SU-DHL-6 (cell line): ENCODE measurements at regions not wholly inside any gene's neighbourhood (a gene's known extent, or its start where the extent isn't known, plus 50 kb on each side); places are given as distances from the start of the nearest gene placed in this dataset.

Experiments used
- H2AFZ ChIP-seq: fragments of 200-600 bp; sonication (generic); 2 replicates; pipeline ENCODE4 v1.6.1; 2014; ENCODE audit warnings: low read depth, mild to moderate bottlenecking, moderate library complexity, mixed read lengths, antibody characterized with exemption, low read length; ENCODE audit not compliant: severe bottlenecking
- H3F3A ChIP-seq: fragments of 200-600 bp; shearing (Covaris generic); 2 replicates; pipeline ENCODE4 v1.6.0; 2016; ENCODE audit warnings: antibody characterized with exemption, mild to moderate bottlenecking; ENCODE audit not compliant: insufficient read depth
- H3K27ac ChIP-seq: fragments of 200-600 bp; sonication (generic); 2 replicates; pipeline ENCODE4 v1.5.1; 2016; ENCODE audit warnings: low read depth, mild to moderate bottlenecking, low read length, moderate library complexity, mixed read lengths
- H3K27me3 ChIP-seq: fragments of 200-600 bp; sonication (generic), shearing (Covaris generic); 2 replicates; pipeline ENCODE4 v1.6.0; 2014; ENCODE audit warnings: mild to moderate bottlenecking, low read length
- H3K36me3 ChIP-seq: fragments of 200-600 bp; sonication (generic); 2 replicates; pipeline ENCODE4 v1.6.1; 2014; ENCODE audit warnings: mild to moderate bottlenecking, low read length, mixed read lengths
- H3K4me2 ChIP-seq: fragments of 300-600, 200-600 bp; shearing (Covaris generic), sonication (generic); 2 replicates; pipeline ENCODE4 v1.6.0; 2014; ENCODE audit warnings: low read length, low read depth, mild to moderate bottlenecking; ENCODE audit not compliant: poor library complexity, severe bottlenecking
- H3K4me3 ChIP-seq: fragments of 200-600 bp; sonication (generic); 2 replicates; pipeline ENCODE4 v1.5.1; 2014; ENCODE audit warnings: antibody characterized with exemption, low read length, mild to moderate bottlenecking, mixed read lengths; ENCODE audit not compliant: insufficient read depth, poor library complexity, severe bottlenecking
- H3K79me2 ChIP-seq: fragments of 200-600 bp; sonication (generic); 2 replicates; pipeline ENCODE4 v1.6.1; 2014; ENCODE audit warnings: mild to moderate bottlenecking, low read length, moderate library complexity; ENCODE audit not compliant: insufficient read depth
- H3K9ac ChIP-seq: fragments of 200-600 bp; sonication (generic); 2 replicates; pipeline ENCODE4 v1.7.0; 2014; ENCODE audit warnings: mild to moderate bottlenecking, low read length
- H3K9me2 ChIP-seq: fragments of 200-600 bp; sonication (generic); replicated peaks from 2 replicates; pipeline ENCODE4 v1.6.1; 2014; ENCODE audit warnings: low read length; ENCODE audit not compliant: insufficient read depth
- H3K9me3 ChIP-seq: fragments of 200-600 bp; sonication (generic); 2 replicates; pipeline ENCODE4 v1.6.1; 2014; ENCODE audit warnings: low read length, mixed read lengths; ENCODE audit not compliant: insufficient read depth
- H4K20me1 ChIP-seq: fragments of 200-600 bp; sonication (generic); 2 replicates; pipeline ENCODE4 v1.6.1; 2014; ENCODE audit warnings: low read depth, mild to moderate bottlenecking, antibody characterized with exemption, low read length, moderate library complexity, mixed read lengths
- EZH2phosphoT487 ChIP-seq: fragments of 200-600 bp; sonication (generic), shearing (Covaris generic); conservative IDR thresholded peaks from 2 replicates; pipeline ENCODE4 v1.6.1; 2018; ENCODE audit warnings: mild to moderate bottlenecking, antibody characterized with exemption, low read length, moderate library complexity, mixed read lengths
- TF ChIP-seq, protein P1 (sequence below): fragments of 200-600 bp; sonication (generic); IDR thresholded peaks from one replicate; pipeline ENCODE4 v1.5.1; 2017; ENCODE audit warnings: antibody characterized with exemption, mild to moderate bottlenecking, low read length, moderate library complexity; ENCODE audit not compliant: insufficient read depth, poor library complexity, severe bottlenecking

DNA sequence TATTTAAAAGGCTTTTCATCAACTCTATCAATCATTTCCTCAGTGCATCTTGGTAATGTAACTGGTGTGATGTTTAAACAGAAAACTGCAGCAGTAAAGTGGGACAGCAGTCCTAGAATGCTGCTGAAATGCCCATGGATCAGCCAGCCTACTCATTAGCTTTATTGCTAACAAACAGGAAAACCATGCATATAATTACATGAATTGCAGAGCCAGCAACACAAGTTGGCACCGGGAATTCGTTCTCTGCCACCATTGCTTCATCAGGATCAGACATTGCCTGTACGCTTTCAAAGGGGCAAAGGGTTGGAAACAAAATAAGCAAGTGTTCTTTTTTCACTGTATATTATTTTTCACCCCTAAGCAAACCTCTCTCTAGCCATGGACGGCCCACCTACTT, 276.2 kb upstream of the LRRC7 start:
- Histone ChIP-seq H3K79me2 (no peaks in the 10 kb centered on the region), H3K27ac (no peak overlapping the region), H3K9me3 (no peaks in the 10 kb centered on the region), H3K9ac (no peak overlapping the region), H2AFZ (no peak overlapping the region), H3K36me3 (no peaks in the 10 kb centered on the region), H3K27me3 (no peaks in the 10 kb centered on the region), H4K20me1 (no peaks in the 10 kb centered on the region), H3K4me3 (no peak overlapping the region), H3F3A (no peaks in the 10 kb centered on the region), H3K9me2 (no peaks in the 10 kb centered on the region), H3K4me2 (no peak overlapping the region)
- TF ChIP-seq, protein P1, sequence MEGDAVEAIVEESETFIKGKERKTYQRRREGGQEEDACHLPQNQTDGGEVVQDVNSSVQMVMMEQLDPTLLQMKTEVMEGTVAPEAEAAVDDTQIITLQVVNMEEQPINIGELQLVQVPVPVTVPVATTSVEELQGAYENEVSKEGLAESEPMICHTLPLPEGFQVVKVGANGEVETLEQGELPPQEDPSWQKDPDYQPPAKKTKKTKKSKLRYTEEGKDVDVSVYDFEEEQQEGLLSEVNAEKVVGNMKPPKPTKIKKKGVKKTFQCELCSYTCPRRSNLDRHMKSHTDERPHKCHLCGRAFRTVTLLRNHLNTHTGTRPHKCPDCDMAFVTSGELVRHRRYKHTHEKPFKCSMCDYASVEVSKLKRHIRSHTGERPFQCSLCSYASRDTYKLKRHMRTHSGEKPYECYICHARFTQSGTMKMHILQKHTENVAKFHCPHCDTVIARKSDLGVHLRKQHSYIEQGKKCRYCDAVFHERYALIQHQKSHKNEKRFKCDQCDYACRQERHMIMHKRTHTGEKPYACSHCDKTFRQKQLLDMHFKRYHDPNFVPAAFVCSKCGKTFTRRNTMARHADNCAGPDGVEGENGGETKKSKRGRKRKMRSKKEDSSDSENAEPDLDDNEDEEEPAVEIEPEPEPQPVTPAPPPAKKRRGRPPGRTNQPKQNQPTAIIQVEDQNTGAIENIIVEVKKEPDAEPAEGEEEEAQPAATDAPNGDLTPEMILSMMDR, result no peak
- TF ChIP-seq EZH2phosphoT487, result no peak

DNA sequence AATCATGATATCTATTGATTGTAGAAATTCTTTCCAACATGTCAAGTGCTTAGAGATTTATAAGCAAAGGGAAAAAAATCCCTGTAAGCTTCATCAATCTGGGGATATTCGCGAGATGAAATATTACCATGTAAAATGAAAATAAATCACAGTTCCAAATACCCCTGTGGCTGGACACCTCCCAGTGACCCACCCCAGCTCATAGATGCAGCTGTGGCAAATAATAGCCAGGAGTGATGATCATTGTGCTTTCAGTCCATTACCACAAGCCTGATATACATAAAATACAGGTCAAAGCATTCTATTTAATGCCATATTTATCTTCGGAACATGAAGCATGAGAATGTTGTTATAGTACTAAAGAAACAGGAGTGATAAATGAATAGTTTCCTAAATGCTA, 274.9 kb upstream of the LRRC7 start:
- Histone ChIP-seq H3K9me3 (no peaks in the 10 kb centered on the region), H3K4me3 (no peak overlapping the region), H3K27me3 (no peaks in the 10 kb centered on the region), H4K20me1 (no peaks in the 10 kb centered on the region), H2AFZ (no peak overlapping the region), H3K9ac (no peak overlapping the region), H3F3A (no peaks in the 10 kb centered on the region), H3K36me3 (no peaks in the 10 kb centered on the region), H3K27ac (no peak overlapping the region), H3K79me2 (no peaks in the 10 kb centered on the region), H3K4me2 (no peak overlapping the region), H3K9me2 (no peaks in the 10 kb centered on the region)
- TF ChIP-seq, protein P1, result no peak
- no peak for TF ChIP-seq EZH2phosphoT487

DNA sequence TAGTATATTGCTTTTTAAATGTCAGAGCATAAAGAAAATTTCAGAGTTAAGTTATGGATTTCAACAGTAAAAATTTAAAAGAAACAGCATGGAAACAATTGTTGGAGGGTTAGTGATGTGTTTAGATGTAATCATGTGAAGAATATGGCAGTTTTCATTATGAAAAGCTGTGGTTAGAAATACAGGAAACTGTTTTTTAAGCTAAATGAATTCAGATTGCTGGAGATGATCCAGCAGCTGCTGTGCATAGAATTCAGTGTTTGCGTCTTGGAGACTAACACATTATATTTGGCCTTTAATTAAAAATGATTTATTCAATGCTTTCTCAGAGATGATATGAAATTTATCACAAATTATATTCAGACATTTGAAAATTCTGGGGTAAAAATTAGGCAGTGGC, 273.6 kb upstream of the LRRC7 start:
- Histone ChIP-seq H3K9ac (no peak overlapping the region), H2AFZ (no peak overlapping the region), H3F3A (no peaks in the 10 kb centered on the region), H3K27me3 (no peaks in the 10 kb centered on the region), H3K9me3 (no peaks in the 10 kb centered on the region), H3K27ac (no peak overlapping the region), H3K36me3 (no peaks in the 10 kb centered on the region), H3K79me2 (no peaks in the 10 kb centered on the region), H3K9me2 (no peaks in the 10 kb centered on the region), H3K4me2 (no peak overlapping the region), H3K4me3 (no peak overlapping the region), H4K20me1 (no peaks in the 10 kb centered on the region)
- TF ChIP-seq EZH2phosphoT487, result no peak
- TF ChIP-seq, protein P1, result no peak

DNA sequence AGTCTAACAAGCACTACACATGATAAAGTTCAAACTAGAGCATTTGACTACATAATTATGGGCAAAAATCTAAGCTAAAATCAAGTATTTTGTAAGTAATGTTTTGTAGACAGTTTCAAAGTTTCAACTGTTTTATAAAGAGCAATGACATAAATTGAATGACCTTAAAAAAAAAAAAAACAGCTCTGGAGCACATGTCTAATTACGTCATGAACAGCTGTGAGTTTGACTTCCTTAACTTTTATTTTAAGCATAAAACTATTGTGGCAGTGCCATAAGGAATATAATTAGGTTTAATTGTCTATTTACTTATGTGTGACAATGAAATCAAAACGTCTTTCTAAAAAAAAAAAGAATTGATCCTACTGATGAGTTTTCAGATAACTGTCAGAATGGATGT, 272.5 kb upstream of the LRRC7 start:
- Histone ChIP-seq H3K4me2 (no peak overlapping the region), H3K27ac (no peak overlapping the region), H3K9me2 (no peaks in the 10 kb centered on the region), H3F3A (no peaks in the 10 kb centered on the region), H3K79me2 (no peaks in the 10 kb centered on the region), H3K9ac (no peak overlapping the region), H4K20me1 (no peaks in the 10 kb centered on the region), H3K4me3 (no peak overlapping the region), H2AFZ (no peak overlapping the region), H3K36me3 (no peaks in the 10 kb centered on the region), H3K27me3 (no peaks in the 10 kb centered on the region), H3K9me3 (no peaks in the 10 kb centered on the region)
- TF ChIP-seq, protein P1, result no peak
- no peak for TF ChIP-seq EZH2phosphoT487
